GM12874 (cell line): ENCODE measurements at regions not wholly inside any gene's neighbourhood (a gene's known extent, or its start where the extent isn't known, plus 50 kb on each side); places are given as distances from the start of the nearest gene placed in this dataset.

Experiments used
- TF ChIP-seq, protein P1 (sequence below): IDR thresholded peaks from 2 replicates; pipeline ENCODE4 v1.5.1; 2011; ENCODE audit warnings: low read depth, mild to moderate bottlenecking, control low read depth, low read length, moderate library complexity; ENCODE audit not compliant: insufficient read depth

DNA sequence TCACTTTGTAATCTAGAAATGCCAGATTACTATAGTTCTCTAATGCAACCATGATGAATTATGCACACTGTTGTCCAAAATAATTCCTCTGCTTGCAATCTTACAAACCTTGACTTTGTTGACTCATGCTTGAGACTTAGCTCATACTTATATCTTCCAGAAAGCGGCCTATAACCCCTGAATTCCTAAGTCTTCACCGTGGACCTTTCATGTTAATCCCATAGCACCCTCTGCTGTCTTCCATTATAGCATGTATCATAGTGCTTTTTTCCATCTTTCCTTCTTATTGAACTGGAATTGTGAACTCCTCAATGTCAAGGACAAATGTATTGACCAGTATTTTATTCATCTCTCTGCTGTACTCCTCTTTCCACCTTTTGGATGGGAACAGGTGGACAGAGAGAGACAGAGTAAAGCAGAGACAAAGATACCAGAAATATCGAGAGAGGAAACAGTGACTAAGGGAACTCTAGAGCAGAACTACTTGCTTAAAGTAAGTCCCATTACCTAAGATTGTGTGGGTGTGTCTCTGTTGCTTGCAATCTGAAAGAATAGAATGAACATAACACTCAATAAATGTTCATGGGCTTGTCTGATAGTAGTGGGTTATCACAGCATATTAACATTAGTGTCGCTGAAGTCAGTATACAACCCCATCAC, 110.0 kb downstream of the LURAP1L start:
- TF ChIP-seq, protein P1, sequence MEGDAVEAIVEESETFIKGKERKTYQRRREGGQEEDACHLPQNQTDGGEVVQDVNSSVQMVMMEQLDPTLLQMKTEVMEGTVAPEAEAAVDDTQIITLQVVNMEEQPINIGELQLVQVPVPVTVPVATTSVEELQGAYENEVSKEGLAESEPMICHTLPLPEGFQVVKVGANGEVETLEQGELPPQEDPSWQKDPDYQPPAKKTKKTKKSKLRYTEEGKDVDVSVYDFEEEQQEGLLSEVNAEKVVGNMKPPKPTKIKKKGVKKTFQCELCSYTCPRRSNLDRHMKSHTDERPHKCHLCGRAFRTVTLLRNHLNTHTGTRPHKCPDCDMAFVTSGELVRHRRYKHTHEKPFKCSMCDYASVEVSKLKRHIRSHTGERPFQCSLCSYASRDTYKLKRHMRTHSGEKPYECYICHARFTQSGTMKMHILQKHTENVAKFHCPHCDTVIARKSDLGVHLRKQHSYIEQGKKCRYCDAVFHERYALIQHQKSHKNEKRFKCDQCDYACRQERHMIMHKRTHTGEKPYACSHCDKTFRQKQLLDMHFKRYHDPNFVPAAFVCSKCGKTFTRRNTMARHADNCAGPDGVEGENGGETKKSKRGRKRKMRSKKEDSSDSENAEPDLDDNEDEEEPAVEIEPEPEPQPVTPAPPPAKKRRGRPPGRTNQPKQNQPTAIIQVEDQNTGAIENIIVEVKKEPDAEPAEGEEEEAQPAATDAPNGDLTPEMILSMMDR: no peak

DNA sequence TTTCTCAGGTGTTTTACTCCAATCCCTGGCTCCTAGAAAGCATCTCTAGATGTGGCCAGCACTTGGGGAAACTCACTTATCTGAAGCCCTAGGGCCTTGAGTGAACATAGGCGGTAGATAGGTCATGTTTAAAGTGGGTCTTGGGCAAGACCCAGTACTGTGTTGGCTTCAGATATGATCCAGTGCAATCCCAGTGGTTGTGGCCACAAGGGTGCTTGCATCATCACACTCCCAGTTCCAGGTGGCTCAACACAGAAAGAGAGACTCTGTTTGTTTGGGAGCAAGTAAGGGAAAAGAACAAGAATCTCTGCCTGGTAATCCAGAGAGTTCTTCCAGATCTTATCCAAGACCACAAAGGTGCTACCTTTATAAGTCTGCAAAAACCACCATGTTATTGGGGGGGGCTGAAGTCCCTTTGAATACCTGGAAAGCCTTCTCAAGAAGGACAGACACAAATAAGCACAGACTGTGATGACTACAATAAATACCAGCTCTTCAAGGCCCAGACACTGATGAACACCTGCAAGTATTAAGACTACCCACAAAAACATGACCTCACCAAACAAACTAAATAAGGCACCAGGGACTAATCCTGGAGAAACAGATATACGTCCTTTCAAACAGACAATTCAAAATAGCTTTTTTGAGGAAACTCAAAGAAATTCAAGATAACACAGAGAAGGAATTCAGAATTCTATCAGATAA, 114.7 kb downstream of the LURAP1L start:
- TF ChIP-seq, protein P1: no peak

DNA sequence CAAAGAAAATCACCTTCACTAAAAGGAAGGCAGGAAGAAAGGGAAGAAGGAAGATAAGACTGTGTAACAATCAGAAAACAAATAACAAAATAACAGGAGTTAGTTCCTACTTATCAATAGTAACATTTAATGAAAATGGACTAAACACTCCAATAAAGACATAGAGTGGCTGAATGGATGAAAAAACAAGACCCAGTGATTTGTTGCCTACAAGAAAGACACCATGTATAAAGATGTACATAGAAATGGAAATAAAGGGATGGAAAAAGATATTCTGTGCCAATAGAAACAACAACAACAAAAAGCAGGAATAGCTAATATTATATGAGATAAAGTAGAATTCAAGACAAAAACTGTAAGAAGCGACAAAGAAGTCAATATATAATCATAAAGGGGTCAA, 116.8 kb downstream of the LURAP1L start:
- TF ChIP-seq, protein P1: no peak

DNA sequence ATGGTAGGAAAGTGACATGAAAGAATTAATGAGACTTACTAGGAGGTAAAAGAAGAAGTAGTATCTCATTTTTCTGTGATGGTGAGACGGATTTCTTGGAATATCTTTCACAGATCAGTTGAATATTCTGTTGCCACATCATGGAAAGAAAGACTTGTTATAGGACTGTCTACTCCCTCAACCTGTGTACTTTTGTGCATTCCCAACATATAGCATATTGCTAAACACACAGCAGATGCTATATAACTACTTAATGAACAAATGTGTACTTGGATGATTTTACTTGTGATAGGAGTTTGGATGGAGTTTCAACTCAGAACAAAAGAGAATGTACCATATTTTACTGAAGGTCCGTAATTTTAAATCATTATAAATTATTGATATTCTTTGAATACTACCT, 128.5 kb downstream of the LURAP1L start:
- TF ChIP-seq, protein P1: no peak

DNA sequence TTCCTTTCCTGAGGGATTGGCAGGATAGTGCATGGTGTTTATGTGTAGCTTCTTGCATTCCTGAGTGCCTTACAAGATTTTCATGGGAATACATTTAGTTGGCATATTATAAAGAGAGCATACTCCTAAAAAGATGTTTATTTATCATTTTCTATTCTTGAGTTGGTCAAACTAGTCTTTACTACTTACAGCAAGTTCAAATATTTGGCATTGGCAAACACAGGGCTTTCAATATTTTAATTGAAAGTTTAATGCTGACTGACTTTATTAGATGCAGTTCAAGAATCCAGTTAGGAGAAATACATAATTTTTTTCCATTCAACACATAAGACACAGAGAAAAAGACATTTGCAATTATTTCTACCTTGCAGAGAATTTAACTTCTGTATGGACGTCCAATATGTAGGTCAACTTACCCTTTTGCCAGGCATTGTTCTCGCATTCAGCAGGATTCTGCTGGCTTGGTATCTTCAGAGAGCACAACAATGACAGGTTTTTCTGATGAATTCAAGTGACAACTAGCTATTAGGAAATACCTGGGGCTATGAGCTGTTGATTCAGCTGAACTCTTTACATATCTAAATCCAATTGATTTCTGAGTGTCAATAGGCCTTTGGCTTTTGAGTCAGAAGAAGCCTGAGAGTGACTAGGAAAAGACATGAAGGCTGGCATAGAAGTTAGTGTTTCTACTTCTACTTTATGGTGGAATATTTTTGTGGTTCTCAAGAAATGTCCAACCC, 129.6 kb downstream of the LURAP1L start:
- TF ChIP-seq, protein P1: no peak

DNA sequence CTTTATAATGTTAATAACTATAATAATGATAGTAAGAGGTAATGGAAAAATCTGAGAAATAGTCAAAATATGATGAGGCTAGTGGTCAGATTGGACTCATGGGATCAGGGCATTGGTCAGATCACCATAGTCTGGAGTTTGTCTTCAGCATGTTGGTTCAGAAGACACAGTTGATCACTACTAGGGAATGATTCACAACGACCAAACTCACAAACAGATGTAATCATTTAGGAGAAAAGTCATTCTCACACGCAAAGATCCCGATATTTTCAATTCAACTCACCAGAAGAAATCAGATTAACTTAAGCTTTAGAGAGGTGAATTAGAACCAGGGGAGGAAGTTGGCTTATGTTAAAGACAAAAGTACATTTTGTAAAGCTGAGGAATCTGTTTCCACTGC, 131.8 kb downstream of the LURAP1L start:
- TF ChIP-seq, protein P1: no peak

DNA sequence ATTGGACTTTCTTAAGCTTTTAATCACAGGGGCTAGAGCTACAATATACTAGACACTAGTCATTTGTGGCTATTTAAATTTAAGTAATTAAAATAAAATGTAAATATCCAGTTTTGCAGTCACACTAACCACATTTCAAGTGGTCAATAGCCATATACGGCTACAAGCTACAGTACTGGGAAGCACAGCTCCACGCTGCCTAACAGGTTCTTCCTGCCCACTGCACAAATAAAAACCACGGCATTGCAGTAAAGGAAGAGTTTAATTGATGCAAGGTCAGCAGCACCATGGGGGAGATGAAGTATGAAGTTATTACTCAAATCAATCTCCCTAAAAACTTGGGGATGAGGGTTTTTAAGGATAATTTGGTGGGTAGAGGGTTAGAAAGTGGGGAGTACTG, 134.1 kb downstream of the LURAP1L start:
- TF ChIP-seq, protein P1: no peak
